Cardiac fibroblast (primary cell): ENCODE measurements at regions not wholly inside any gene's neighbourhood (a gene's known extent, or its start where the extent isn't known, plus 50 kb on each side); places are given as distances from the start of the nearest gene placed in this dataset.

Source experiments
- DNase-seq, 2 donors: peaks; one replicate each; pipeline versions ENCODE4 v3.0.0 to v3.0.0-alpha.2; 2010; ENCODE audit warnings: low read depth in 2 of 2
- H3K4me3 ChIP-seq, 2 donors: replicated peaks in 1 of 2; 1 replicate in 1 of 2; 2 replicates in 1 of 2; pipeline ENCODE4 v1.5.1; 2011; ENCODE audit warnings: low read depth in 2 of 2, low read length in 2 of 2, mild to moderate bottlenecking in 2 of 2, moderate library complexity in 1 of 2
- CTCF ChIP-seq: IDR thresholded peaks from one replicate; pipeline ENCODE4 v1.5.1; 2011; ENCODE audit warnings: low read depth, mild to moderate bottlenecking, low read length, inconsistent platforms

- H3K4me3 ChIP-seq, result no peak overlapping the region
- no peak for TF ChIP-seq CTCF
- no peak for DNase-seq
Observed at GRCh38 chr7:106599343-106599698, 61.6 kb downstream of the CCDC71L start.

- peak; percentile 72 to 79 for DNase-seq
- no peak for TF ChIP-seq CTCF
- peak overlapping the region; percentile 22 to 43 for H3K4me3 ChIP-seq
Observed at GRCh38 chr7:106598663-106599342, 62.2 kb downstream of the CCDC71L start.

GRCh38 chr7:106597751-106598546 lies 63.0 kb downstream of the CCDC71L start:
- no peak for TF ChIP-seq CTCF
- no peak overlapping the region for H3K4me3 ChIP-seq
- no peak for DNase-seq

GRCh38 chr7:106597014-106597413 lies 63.9 kb downstream of the CCDC71L start:
- DNase-seq, result no peak
- no peak for TF ChIP-seq CTCF
- H3K4me3 ChIP-seq, result no peak overlapping the region

GRCh38 chr7:106595922-106596321 lies 65.0 kb downstream of the CCDC71L start:
- no peak for TF ChIP-seq CTCF
- H3K4me3 ChIP-seq, result no peak overlapping the region
- DNase-seq, result no peak

GRCh38 chr7:106593028-106593417 lies 67.9 kb downstream of the CCDC71L start:
- H3K4me3 ChIP-seq, result no peak overlapping the region
- no peak for TF ChIP-seq CTCF
- DNase-seq, result no peak
